ENCODE measurements at regions not wholly inside any gene's neighbourhood (a gene's known extent, or its start where the extent isn't known, plus 50 kb on each side); places are given as distances from the start of the nearest gene placed in this dataset.
"Not testable (repeated sequence)": the region's sequence is repeated elsewhere in the genome, so short reads cannot be mapped to it uniquely, and the experiment has no call there.

DNA sequence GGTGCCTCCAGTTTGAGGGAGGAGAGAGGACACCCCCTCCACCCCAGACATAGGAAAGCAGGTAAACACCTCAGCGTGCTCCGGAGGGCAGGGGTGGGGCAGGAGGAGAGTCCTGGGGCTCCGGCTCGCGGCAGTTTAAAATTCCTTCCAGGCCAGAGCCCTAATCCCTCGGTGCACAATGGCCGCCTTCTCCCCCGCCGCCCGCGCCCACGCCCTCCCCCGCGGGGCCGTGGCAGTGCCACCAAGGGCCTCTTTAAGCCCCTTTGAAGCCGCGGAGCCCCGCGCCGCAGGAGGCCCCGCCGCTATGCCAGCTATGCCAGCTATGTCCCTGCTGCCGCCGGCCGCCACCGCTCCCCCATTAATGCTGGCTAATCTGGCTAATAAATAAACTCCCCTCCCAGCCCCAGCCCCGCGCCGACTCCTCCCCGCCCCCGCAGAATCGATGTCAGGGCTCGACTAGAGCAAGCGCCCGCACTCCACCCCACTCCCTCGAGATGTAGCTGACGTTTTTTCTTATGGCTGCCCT lies 125.1 kb downstream of the MRPL14 start:
- in situ Hi-C loops (cut with MboI; ENCODE audit: low sequenced_read_pairs), result no loop called here

DNA sequence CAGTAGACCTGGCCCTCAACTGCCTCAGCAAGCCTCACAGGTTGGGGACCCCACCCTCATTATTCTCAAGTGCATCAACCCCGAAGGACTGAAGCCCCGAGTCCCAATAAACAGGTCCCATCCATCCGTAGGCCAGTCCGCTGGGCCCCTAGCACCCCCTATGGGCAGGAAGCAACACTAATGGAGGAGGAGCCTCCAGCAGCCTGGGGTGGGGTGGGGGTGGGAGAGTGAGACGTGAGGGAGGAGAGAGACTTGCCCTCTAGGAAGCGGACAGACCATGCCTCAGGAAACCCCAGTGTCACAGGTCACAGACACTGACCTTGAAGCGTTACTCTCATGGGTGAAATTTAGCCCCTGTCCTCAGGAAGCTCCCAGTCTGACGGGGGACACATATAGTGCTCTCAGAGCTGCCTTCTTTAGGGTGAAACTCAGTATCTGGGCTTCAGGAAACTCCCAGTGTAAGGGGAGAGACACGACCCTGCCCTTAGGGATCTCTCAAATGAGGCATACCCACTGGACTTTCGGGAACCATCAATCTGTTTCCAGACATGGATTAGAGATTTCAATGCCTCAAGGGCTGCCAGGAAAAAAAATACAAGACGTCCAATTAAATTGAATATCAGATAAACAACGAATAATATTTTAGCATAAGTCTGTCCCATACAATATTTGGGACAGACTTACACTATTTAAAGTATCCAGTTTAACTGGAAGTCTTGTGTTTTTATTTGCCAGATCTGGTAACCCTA lies 125.8 kb downstream of the MRPL14 start:
- in situ Hi-C loops (cut with MboI; ENCODE audit: low sequenced_read_pairs), result no loop called here

DNA sequence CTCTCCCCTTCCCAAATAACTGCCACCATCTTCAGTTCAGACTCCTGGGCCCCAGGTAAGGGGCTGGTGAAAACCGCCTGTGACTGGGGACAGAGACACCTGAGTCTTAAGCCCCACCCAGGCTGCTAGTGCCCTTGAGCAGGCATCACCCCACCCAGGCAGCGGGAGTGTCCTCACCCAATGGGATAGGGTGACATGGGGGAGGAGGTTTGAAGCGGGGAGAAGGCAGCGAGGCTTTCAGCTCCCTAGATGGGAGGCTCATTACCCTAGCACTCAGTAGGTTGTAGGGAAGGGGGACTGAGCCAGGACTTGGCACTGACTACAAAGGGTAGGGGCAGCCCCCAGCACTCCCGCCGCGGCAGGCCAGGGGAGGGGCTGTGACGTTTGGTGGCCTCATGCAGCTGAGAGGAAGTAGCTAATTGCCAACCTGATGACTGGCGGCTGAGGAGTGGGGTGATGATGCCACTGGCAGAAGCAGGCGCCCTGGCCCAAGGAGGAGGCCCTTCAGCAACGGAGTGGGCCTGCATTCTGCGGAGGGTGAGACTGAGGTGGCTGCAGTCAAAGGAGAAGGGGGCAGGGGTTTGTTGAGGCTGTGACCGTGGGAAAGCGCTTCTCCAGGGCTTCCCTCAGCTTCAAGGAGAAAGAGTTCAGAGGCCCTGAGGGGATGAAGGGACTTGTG lies 126.9 kb downstream of the MRPL14 start:
- in situ Hi-C loops (cut with MboI; ENCODE audit: low sequenced_read_pairs), result no loop called here

DNA sequence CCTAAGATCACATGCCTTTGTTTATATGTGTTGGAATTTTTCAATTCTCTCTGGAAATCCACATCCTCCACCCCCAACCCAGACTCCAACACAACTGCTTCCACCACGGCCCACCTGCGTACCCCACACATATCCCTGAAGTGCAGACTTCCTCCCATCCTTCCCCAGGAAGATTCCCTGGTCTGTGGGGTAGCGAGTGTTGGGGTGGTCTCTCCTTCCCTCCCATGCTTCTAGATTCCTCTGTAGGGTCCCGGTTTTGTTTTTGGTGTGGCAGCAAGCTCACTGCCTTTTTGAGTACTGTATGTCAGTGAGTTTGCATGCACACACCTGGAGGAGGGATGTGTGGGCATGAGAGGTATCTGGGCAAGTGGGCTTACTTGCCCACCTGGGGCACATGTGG lies 127.6 kb downstream of the MRPL14 start:
- in situ Hi-C loops (cut with MboI; ENCODE audit: low sequenced_read_pairs), result no loop called here

DNA sequence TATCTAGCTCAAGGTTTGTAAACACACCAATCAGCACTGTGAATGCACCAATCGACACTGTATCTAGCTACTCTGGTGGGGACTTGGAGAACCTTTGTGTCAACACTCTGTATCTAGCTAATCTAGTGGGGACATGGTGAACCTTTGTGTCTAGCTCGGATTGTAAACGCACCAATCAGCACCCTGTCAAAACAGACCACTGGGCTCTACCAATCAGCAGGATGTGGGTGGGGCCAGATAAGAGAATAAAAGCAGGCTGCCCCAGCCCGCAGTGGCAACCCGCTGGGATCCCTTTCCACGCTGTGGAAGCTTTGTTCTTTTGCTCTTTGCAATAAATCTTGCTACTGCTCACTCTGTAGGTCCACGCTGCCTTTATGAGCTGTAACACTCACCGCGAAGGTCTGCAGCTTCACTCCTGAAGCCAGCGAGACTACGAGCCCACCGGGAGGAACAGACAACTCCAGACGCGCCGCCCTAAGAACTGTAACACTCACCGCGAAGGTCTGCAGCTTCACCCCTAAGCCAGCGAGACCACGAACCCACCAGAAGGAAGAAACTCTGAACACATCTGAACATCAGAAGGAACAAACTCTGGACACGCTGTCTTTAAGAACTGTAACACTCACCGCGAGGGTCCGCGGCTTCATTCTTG lies 128.5 kb downstream of the MRPL14 start:
- in situ Hi-C loops (cut with MboI; ENCODE audit: low sequenced_read_pairs), result not testable (repeated sequence)

DNA sequence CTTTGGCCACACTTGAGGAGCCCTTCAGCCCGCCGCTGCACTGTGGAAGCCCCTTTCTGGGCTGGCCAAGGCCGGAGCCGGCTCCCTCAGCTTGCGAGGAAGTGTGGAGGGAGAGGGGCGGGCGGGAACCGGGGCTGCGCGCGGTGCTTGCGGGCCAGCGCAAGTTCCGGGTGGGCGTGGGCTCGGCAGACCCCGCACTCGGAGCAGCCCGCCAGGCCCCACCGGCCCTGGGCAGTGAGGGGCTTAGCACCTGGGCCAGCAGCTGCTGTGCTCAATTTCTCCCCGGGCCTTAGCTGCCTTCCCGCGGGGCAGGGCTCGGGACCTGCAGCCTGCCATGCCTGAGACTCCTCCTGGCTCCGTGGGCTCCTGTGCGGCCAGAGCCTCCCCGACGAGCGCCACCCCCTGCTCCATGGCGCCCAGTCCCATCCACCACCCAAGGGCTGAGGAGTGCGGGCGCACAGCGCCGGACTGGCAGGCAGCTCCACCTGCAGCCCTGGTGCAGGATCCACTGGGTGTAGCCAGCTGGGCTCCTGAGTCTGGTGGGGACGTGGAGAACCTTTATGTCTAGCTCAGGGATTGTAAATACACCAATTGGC lies 129.2 kb downstream of the MRPL14 start:
- in situ Hi-C loops (cut with MboI; ENCODE audit: low sequenced_read_pairs), result not testable (repeated sequence)

DNA sequence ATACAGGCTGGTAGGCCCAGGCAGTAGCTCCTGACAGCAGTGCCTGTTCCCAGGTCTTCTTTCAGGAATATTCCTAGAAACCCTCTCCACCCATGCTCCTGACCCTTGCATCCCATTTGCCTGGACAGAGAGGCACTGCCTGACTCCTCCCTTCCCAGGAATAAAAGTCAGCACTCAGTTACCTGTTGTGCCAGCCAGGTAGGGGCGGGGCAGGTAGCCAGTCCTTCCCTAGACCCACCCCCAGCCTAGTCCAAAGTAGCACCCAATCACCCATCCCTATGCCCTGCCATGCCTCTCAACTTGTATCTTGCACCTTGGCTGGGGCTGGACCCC lies 129.9 kb downstream of the MRPL14 start:
- in situ Hi-C loops (cut with MboI; ENCODE audit: low sequenced_read_pairs), result no loop called here

DNA sequence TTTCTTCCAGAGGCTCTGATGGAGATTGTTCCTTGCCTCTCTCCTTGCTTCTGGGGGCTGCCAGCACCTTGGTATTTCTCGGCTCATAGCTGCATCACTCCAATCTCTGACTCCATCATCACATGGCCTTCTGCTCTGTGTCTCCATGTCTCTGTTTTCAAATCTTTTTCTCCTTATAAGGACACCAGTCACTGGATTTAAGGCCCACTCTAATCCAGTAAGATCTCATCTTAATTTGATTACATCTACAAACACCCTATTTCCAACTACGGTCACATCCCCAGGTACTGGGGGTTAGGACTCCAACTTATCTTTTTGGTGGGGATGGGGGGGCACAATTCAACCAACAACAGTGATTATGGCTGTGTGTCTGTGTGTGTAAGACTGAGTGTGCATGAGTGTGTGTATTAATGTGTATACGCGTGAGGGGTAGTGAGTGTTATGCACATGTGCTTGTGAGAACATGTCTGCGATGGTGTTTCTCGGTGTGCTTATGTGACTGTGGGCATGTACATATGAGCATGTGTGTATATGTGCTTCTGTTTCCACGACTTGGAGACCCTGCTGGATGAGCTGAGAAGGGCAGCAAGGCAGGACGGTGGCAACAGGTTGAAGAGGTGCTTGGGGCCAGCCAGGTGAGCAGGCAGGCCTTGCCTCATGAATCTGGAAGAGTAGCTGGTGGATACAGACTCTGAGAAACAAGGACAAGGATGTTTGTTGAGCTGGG lies 130.5 kb downstream of the MRPL14 start:
- in situ Hi-C loops (cut with MboI; ENCODE audit: low sequenced_read_pairs), result no loop called here

DNA sequence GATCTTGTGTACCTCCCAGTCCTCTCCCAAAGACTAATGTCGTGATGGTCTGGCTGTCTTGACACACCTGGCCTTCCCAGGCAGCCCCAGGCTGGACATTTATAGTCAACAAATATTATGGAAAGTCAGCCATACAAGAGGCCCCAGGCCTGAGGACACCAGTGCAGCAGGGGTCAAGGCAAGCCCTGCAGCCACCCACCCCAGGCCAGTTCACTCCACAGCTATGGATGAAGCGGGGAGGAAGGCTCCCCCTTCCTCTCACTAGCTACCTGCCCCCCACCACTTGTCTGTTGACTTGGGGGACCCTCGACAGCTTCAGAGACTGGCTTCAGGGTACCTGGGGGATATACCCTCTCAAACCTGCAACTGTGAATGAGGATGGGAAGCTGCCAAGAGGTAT lies 132.1 kb downstream of the MRPL14 start:
- in situ Hi-C loops (cut with MboI; ENCODE audit: low sequenced_read_pairs), result no loop called here

DNA sequence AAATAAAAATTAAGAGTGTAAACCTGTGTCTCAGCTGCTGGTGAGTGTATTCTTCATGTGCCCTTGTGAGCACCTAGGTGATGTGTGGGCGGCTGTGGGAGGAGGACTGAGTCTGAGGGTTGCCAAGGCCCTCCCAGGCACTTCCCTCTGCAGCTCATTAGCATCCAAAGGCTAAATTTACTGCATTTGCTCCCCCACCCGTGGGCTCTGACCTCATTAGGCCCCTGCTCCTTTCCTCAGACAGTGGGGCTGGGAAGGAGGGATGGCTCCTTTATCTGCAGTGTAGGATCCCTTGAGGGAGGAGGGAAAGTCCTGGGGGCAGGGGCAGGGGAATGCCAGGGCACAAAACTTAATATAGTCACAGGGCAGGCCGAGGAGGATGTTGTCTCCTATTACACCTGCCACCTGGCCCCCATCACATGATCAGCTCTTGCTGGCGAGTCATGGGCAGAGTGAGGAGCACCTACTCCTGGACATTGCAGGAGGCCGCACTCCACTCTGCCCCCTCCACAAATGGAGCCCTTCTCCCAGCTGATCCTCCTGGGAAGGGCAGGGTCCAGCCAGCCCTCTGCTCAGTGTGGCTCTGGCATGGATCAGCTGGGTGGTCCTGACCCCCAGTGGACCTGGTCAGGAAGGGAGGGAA lies 133.2 kb downstream of the MRPL14 start:
- in situ Hi-C loops (cut with MboI; ENCODE audit: low sequenced_read_pairs), result no loop called here

DNA sequence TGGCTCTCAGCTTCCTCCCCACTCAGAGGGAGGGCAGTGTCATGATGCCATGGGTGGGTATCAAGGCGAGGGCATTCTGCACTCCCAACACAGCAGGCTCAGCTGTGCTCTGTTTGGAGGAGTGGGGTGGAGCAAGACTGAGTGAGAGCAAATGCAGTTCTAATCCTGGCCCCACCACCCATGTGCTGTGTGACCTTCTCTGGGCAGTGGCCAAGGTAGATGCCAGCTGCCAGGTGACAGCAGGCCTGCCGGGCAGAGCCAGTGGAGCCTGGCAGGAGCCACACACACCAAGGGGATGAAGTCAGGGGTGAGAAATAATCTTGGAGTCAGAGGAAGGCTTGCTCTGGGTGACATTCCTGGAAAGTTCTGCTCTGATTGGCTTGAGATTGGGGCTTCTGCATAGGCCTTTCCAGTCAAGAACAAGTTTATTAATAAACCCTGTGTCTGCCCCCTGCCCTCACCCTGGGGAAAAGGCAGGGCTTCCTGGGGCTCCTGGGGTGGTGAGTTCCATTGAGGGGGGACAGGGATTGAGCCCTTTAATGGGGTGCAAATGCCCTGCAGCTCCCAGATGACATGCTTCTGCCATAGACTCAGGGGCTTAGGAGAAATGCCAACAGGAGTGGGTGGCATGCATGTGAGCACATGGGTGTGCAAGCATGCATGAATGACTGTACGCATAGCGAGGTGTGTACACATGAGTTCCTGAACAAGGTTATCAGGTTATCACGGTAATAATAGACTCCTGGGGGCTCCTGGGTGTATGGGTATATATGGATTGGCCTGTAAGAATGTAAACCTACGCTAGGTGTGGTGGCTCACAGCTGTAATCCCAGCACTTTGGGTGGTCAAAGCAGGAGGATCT lies 134.2 kb downstream of the MRPL14 start:
- in situ Hi-C loops (cut with MboI; ENCODE audit: low sequenced_read_pairs), result no loop called here

DNA sequence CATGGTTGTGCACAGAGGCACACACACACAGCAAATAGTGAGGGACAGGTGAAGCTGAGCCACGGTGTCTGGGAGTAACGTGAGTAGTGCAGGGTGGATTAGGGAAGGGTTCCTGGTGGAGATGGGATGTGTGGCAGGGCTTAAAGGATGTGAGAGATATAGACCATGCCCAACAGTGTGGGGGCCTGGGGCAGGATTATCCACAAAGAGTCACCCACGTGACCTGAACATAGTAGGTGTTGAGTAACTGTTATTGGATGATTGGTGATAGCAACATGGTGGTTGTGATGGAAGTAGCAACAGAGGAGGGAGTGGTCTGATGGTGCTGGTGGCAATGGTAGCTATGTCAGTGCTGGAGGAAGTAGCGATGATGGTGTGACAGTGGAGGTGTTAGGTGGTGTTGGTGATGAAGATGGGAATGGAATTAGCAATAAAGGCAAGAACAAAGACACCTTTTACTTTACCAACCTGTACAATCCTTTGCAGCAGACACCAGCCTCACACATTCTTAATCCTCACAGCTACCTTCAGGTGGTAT lies 135.1 kb downstream of the MRPL14 start:
- in situ Hi-C loops (cut with MboI; ENCODE audit: low sequenced_read_pairs), result no loop called here

DNA sequence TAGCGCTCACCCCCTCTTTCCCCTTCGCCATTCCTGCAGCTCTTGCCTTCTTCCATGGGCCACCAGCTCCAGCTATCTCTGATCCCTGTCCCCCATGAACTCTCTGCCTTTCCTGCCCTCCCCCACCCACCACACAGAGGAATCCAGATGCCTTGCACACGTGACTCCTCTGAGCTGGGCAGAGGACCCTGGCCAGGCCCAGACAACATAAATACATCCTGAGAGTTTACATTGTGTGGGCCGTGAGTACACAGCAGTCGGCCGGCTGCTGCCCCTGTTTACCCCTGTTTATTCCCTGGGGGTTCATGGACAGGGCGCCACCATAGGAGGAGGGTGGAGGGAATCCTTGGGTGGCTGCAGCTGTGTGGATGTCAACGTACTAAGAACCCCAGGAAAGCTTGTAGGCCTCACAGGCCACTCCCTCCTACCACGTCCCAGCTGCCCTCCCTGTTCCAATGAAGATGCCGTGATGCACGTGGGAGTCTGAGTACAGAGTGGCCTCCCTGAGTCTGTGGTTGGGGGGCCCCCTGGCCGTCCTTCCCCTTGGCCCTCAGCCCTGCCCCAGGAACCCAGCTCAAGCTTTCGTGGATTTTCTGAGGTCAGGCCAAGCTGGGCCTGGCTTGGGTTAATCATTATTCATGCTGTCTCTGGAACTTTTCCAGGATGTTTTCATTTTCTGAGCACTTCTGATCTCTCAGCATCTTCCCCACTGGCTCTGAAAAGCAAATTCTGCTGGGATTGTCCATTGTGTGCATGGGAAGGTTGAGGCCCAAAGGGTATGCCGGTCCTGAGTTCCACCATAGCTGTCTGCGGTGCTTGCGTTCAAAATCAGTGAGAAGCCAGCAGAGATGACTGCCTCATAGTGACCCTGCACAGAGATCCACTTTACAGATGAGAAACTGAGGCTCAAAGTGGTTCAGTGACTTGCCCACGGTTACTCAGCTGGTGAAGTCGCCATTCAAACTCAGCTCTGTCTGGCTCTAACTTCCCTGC lies 136.3 kb downstream of the MRPL14 start:
- in situ Hi-C loops (cut with MboI; ENCODE audit: low sequenced_read_pairs), result no loop called here

DNA sequence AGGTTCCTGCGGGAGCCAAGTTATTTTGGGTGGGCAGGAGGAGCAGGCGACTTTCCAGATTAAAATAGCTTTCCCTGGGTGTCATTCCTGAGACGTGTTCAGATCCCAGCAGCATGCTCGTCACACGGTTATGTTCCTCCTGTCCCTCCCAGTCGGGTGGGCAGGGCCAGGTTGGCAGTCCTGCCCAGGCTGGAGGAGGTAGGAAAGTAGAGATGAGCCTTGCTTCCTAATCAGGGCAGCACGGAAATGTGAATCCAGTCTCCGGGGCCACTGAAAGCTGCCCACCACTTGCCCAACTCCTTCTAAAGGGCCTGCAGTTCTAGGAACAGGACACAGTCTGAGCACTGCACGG lies 137.0 kb downstream of the MRPL14 start:
- in situ Hi-C loops (cut with MboI; ENCODE audit: low sequenced_read_pairs), result no loop called here

DNA sequence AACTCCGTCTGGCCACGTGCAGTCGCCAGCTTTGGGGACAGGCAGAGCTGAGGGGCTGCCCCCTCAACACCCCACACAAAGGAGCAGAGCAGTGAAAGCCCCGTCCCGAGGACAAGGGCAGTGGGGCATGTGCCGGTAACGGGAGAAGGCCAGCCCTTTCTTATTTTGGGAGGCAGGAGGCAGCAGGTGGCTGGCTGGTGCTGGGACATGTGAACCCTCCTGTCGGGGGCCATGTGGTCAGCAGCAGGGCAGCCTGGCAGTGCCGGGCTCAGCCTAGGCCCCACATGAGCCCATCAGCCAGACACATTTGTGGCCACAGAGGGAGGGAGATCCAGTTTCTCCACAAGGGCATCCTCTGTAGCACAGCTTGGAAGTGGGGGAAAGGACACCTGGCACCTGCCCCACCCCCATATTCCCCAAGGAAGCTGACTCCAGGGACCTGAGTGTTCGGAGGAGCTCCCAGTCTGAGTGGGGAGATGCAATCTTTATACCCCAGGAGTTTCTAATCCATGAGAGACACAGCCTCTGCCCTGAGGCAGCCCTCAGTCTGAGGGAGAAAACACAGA lies 137.6 kb downstream of the MRPL14 start:
- in situ Hi-C loops (cut with MboI; ENCODE audit: low sequenced_read_pairs), result no loop called here

DNA sequence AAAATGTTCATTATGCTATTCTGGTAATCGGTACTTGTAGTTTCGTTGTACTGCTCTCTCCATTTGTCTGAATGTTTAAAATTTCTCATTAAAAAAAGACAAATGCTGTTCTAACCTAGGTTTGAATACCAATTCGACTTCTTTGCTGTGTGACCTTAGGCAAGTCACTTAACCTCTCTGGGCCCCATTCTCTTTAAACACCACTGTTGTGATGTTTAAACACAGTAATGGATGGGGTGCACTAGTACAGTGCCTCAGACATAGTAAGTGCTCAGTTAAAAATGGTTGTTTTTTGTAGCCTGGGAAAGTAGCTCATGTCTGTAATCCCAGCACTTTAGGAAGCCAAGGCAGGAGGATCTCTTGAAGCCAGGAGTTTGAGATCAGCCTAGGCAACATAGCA lies 138.5 kb downstream of the MRPL14 start:
- in situ Hi-C loops (cut with MboI; ENCODE audit: low sequenced_read_pairs), result no loop called here

DNA sequence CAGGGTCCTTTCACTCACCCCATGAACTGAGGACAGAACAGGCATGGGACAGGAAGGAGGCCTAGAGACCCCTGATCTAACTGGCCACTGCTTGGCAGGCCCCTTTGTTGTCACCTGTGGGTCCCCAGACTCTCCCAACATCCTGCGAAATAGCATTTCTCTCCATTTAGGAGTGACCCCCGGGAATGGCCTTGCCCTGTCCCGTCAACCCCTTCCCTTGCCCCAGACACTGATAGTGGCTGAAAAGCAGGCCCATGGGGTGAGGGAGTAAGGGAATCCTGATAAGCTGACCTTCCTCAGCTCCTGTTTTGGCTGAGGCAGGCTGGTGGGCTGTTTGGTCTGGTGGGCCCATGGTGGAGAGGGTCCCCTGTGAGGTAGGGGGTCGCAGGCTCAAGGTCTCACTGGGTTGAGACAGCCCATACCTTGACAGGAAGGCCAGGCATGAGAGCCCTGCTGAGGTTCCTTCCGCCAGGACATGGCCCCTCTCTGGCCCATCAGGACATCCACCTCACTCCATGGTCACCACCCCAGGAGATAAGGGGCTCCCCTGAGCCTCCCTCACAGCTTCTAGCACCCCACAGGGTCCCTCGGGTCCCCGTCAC lies 139.3 kb downstream of the MRPL14 start:
- in situ Hi-C loops (cut with MboI; ENCODE audit: low sequenced_read_pairs), result no loop called here

Measured in HL-60/S4 (cell line).